RPMI8226 (cell line): ENCODE measurements at regions not wholly inside any gene's neighbourhood (a gene's known extent, or its start where the extent isn't known, plus 50 kb on each side); places are given as distances from the start of the nearest gene placed in this dataset.

Source experiments
- DNase-seq: peaks from one replicate; pipeline ENCODE4 v3.0.0-alpha.2; 2015

GRCh38 chr2:234691968-234692955, 195.4 kb upstream of the ARL4C start:
- no peak for DNase-seq

GRCh38 chr2:234691214-234691575, 194.3 kb upstream of the ARL4C start:
- DNase-seq, result no peak

- DNase-seq, result no peak
These were observed 193.8 kb upstream of the ARL4C start for GRCh38 chr2:234690569-234691213.

DNA sequence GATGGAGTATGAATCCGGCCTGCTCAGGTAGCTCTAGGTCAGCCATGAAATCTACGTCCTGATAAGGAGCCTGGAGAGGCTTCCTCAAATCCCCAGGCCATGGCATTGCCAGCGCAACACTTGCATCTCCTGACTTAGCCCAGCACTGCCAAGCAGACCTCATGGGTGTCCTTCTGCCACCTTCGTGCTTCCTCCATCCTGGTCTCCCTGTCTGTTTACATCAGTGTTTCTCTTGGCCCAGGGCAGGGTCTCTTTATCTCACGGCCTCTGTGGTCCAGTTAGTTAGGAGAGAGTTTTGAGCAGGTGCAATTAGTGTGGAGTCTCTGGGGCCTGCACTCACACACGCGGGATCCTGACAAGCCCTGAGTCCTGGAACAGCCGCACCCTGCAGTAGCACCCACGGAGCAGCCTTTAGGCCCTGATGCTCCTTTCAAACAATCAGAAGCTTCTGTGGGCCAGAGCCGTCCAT, 193.1 kb upstream of the ARL4C start:
- no peak for DNase-seq

- no peak for DNase-seq
These were observed 191.0 kb upstream of the ARL4C start for GRCh38 chr2:234687718-234688475.

DNA sequence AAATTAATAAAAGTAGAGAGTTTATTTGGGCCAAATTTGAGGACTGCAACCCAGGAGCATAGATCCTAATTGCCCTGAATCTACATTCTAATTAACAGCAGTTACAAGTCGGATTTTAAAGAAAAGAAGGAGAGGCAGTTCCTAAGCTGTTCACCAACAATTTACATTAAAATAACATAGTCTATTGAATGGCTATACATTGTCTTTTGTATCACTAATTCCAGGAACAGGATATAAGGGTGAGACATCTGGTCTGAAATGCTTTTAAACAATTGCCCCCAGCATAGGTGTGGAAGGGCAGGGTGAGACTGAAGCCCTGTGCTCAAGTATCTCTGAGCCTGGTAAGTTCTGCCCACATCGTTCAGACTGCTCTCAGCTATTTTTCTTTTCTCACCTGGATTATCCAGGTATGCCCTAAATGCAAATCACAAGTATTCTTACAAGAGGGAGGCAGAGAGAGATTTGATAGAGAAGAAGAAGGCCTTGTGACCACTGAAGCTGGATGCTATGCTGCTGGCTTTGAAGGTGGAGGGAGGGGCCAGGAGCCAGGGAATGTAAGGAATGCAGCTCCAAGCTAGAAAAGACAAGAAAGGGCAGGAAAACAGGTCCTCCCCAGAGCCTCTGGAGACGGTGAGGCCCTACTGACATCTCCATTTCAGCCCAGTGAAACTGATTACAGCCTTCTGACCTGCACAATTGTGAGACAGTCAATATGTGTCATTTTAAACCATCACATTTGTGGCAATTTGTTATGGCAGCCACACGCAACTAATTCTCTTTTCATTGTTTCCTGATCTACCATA, 189.4 kb upstream of the ARL4C start:
- DNase-seq, result no peak

- no peak for DNase-seq
These were observed 187.6 kb upstream of the ARL4C start for GRCh38 chr2:234684466-234684865.

DNA sequence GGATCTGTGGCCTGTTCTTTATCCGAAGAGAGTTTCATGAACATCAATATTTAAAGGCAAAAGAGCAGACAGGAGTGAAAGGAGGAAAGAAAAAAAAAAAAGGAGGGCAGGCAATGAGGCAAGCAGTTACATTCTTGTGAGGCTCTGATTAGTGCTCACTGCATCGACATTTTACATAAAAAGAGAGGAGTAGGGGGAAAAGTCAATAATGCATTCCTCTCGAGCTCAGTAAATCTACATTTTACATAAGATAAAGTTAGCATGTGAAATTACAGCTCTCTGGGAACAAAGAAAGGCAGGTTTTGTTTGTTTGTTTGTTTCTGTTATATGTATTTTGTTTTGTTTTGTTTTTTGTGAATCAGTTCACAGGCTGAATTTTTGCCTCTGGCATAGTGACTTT, 187.1 kb upstream of the ARL4C start:
- DNase-seq, result no peak

DNA sequence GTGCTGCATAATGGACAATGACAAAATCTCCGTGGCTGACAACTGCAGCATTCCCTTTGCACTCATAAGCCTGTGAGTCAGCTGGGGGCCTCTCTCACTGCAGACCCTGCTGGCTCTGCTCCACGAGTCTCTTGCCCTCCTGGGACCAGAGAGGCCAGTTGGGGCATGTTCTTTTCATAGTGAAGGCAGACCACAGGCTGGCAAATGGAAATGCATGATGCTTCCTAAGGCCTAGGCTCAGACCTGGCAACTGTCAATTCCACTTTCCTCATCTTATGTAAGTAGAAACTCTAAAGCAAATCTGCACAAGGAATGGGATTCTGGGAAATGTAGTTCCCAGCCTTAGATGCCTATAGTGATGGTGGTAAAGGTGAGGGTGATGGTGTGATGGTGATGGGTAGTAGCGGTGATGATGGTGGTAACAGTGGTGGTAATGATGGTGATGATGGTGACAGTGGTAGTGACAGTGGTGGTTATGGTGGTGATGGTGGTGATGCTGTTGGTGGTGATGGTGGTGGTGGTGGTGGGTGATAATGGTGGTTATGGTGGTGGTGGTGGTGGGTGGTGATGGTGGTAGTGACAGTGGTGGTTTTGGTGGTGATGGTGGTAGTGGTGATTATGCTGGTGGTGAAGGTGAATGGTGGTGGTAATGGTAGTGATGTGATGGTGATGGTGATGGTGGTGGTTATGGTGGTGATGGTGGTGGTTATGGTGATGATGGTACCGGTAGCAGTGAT, 185.8 kb upstream of the ARL4C start:
- no peak for DNase-seq

DNA sequence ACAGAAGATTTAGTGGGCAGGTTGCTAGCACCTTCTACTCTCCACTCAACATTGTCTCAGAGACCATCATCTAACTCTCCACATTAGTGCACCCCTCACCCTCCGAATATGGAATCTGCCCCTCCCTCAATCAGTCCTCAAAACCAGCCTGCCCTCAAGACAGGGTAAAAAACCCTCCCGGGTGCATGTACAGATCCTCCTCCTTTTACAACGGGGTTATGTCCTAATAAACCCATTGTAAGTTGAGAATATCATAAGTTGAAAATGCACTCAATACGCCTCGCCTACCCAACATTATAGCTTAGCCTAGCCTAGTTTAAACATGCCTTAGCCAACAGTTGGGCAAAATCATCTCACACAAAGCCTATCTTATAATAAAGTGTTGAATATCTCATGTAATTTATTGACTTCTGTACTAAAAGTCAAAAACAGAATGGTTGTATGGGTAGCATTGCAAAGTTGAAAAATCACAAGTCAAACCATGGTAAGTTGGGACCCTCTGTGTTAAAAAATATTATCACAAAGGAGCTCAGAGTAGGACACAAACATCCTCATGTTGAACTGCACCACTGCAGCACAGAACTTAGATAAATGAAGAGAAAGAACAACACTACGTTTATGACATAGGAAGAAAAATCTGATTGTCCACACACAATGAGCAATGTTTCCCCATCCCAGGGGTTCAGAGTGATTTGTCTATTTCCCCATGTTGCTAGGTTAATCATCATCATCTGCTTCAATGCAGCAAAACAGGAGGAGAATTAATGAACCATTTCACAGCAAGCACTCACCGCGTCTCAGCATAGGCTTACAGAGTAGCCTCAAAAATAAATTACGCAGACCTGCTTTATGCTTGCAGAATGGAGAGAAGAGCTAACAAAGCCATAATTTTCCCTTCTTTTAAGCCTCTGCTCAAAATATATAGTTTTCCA, 184.1 kb upstream of the ARL4C start:
- DNase-seq, result no peak

DNA sequence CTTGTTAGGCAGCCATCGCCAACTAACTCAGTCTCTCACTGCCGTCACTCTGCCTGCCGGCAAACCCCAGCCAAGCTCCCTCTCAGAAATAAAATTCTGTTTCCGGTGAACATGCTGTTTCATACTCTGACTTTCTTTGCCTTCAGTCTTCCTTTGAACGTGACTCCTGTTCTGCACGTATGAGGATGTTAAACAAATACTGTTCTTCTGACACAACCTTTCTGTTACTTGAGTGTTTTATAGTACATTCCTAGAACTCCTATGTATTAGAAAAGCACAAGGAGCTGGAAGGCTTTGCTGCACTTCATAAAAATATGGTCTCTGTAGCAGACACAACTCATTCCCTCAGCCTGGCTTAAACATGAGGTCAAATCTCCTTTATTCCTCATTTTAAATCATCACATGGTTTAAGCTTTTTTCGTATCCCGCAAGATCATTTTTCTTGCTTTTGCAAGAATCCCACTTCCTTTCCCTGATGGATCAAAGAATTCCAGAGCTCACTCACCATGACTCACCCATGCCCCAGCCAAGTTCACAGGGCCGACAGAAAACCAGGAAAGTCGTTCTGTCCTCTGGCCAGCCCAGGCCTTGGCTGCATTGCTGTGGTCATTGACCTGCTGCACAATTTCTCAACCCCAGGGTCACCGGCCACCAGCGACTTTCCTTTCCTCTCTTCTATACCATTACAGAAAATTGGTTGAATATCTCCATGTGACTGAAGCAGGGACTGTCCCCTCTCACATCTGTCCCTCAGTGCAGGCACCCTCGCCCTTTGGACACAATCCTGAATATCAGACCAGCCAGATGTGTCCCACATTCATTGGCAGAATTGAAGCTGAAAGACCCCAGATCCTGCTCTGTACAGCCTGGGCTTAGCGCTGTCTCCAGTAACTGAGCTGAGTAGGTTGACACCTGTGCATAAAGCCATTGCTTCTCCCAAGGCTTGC, 183.1 kb upstream of the ARL4C start:
- no peak for DNase-seq

DNA sequence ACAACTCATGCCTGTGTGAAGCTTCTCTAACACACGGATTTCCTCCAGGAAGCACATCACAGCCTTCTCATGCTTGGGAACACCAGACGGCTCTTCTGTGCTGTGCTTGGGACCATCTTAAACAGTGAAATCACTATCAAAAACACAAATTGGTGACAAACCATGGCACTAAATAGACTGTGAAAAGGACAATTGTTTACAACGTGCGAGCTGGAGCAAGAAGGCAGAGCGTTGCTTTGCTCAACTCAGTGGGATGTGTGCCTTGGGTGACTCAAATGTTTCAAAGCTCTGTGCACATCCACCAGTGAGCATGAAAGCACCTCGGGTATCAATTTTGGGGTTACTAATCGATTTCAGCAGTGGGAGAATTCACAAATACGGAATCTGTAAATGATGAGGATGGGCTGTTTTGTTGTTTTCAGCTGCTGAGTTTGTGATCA, 182.4 kb upstream of the ARL4C start:
- DNase-seq, result no peak

GRCh38 chr2:234678711-234679110, 181.8 kb upstream of the ARL4C start:
- DNase-seq, result no peak

- no peak for DNase-seq
These were observed 181.1 kb upstream of the ARL4C start for GRCh38 chr2:234677758-234678538.

DNA sequence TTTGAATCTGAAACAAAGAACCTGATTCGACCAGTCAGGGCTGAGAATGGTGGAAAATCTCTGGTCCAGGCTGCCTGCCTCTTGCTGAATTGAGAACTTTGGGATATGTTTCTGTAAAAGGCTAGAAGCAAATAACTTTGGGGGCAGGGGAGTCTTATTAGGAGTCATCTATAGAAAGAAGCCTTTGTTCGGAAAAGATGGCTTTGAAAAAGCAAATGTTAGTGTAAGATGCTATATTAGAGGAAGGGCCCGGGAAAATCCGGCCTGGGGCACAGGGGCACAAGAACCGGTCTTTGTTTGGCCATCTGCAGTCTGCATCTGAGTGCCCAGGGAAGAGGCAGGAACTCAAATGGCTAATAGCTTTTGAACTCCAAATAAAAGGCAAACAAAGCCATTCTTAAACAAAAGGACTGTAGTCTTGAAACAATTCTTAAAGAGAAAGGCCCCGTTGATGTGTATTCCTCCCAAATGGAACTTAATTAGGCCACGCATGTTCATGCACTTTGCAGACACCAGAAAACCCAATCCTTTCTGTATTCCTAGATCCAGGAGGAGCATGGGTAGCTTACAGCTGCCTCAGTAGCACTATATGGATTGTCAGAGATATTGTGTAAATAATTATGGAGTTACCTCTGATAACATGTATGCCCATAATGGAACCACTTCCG, 180.0 kb upstream of the ARL4C start:
- DNase-seq, result no peak

- no peak for DNase-seq
These were observed 179.4 kb upstream of the ARL4C start for GRCh38 chr2:234676109-234676782.

GRCh38 chr2:234674781-234675201, 177.9 kb upstream of the ARL4C start:
- no peak for DNase-seq
